ENCODE measurements at regions not wholly inside any gene's neighbourhood (a gene's known extent, or its start where the extent isn't known, plus 50 kb on each side); places are given as distances from the start of the nearest gene placed in this dataset.

DNA sequence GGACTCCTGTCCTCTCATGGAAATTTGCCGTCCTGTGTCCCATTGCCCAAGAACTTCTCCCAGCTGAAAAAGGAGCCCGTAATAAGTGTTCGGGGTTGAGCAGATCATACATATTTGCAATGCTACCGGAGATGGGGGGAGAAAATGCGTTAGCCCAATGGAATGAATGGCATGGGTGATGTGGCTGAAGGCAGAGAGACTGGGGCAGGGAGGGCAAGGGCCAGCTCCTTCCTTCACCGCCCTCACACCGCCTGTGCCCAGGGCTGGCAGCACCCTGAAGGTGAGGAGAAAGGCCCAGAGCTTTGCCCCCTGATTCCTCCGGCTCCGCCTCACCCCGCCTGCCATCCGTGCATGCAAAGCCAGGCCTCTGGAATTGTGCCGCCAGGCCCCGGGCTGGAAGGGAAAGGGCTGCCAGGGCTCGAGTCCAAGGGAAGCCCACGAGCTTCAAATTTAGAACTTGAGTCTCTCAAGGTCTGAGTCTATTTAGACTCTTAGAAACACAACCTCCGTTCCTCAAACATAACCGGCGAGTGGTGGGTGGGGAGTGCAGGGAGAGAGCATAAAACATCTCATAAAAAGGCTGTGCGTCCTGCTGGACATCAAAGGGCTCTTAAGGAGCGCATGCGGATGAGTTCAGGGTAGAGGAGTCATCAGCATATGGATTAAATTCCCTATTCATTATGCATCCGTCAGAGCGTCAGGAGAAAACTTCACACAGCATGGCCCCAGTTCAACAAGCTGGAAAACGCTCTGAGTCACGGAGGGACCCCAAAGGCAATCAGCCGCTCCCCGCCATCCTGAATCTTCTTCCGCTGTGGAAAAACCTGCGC lies 121.7 kb upstream of the GLI2 start:
- Histone ChIP-seq H3K36me3 (ENCODE audit: insufficient read depth) (no peaks in the 10 kb centered on the region), H3K9me2 (ENCODE audit: insufficient read depth) (0 out of 2 replicates have a peak, but pooled peaks cover 3% of the 10 kb centered on the region), H3K4me1 (ENCODE audit: insufficient read depth) (peaks cover 5% of the 10 kb centered on the region), H3K27me3 (ENCODE audit: insufficient read depth) (no peaks in the 10 kb centered on the region), H3K27ac (ENCODE audit: low read depth) (no peak overlapping the region), H3K4me2 (no peak overlapping the region), H4K20me1 (replicated peaks; ENCODE audit: insufficient read depth) (no peaks in the 10 kb centered on the region), H3F3A (replicated peaks; ENCODE audit: low read depth) (no peaks in the 10 kb centered on the region), H2AFZ (no peak overlapping the region), H3K4me3 (no peak overlapping the region), H3K79me2 (replicated peaks; ENCODE audit: insufficient read depth) (no peaks in the 10 kb centered on the region)
- Mint-ChIP-seq H3K27ac (no peak overlapping the region), H3K9me3 (no peaks in the 10 kb centered on the region), H3K36me3 (ENCODE audit: low read depth) (no peaks in the 10 kb centered on the region), H3K4me1 (peaks cover 44% of the 10 kb centered on the region), H3K4me3 (no peak overlapping the region), H3K27me3 (ENCODE audit: insufficient read depth, low read depth, poor library complexity) (peaks cover 36% of the 10 kb centered on the region)
- DNase-seq (ENCODE audit: low spot score) (no peak), ATAC-seq (no peak)
- TF ChIP-seq ZNF331 (CRISPR knock-in tag; IDR thresholded peaks at IDR 0.05; ENCODE audit: low read depth) (no peak), ZNF114 (CRISPR knock-in tag; IDR thresholded peaks at IDR 0.05) (no peak), EZH2phosphoT487 (IDR thresholded peaks at IDR 0.05; ENCODE audit: unreplicated experiment) (no peak), EZH2 (IDR thresholded peaks at IDR 0.05; ENCODE audit: low read depth, unreplicated experiment) (no peak), CREB1 (CRISPR knock-in tag; IDR thresholded peaks at IDR 0.05; ENCODE audit: low read depth) (no peak)
- TF ChIP-seq, protein P1, sequence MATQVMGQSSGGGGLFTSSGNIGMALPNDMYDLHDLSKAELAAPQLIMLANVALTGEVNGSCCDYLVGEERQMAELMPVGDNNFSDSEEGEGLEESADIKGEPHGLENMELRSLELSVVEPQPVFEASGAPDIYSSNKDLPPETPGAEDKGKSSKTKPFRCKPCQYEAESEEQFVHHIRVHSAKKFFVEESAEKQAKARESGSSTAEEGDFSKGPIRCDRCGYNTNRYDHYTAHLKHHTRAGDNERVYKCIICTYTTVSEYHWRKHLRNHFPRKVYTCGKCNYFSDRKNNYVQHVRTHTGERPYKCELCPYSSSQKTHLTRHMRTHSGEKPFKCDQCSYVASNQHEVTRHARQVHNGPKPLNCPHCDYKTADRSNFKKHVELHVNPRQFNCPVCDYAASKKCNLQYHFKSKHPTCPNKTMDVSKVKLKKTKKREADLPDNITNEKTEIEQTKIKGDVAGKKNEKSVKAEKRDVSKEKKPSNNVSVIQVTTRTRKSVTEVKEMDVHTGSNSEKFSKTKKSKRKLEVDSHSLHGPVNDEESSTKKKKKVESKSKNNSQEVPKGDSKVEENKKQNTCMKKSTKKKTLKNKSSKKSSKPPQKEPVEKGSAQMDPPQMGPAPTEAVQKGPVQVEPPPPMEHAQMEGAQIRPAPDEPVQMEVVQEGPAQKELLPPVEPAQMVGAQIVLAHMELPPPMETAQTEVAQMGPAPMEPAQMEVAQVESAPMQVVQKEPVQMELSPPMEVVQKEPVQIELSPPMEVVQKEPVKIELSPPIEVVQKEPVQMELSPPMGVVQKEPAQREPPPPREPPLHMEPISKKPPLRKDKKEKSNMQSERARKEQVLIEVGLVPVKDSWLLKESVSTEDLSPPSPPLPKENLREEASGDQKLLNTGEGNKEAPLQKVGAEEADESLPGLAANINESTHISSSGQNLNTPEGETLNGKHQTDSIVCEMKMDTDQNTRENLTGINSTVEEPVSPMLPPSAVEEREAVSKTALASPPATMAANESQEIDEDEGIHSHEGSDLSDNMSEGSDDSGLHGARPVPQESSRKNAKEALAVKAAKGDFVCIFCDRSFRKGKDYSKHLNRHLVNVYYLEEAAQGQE (IDR thresholded peaks at IDR 0.05; ENCODE audit: unreplicated experiment) = no peak
- TF ChIP-seq, protein P2, sequence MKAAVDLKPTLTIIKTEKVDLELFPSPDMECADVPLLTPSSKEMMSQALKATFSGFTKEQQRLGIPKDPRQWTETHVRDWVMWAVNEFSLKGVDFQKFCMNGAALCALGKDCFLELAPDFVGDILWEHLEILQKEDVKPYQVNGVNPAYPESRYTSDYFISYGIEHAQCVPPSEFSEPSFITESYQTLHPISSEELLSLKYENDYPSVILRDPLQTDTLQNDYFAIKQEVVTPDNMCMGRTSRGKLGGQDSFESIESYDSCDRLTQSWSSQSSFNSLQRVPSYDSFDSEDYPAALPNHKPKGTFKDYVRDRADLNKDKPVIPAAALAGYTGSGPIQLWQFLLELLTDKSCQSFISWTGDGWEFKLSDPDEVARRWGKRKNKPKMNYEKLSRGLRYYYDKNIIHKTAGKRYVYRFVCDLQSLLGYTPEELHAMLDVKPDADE (IDR thresholded peaks at IDR 0.05) = no peak

DNA sequence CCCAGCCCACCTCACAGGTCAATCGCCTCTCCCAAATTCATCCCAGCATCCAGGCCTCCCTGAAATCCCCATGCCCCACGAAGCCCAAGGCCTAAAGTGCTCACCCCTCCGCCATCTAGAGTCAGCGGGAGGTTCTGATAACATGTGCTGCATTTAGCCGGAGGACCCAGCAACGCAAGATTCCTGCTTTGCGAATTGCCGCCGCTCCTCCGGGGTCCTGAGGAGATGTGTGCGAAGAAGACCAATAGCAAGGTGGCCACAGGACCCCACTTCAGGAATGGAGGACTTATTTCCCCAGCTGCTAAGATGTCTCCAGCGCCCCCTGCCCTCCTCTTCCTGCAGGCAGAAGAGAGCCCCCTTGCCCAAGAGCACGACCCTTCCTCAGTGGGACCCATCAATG lies 120.8 kb upstream of the GLI2 start:
- Histone ChIP-seq H2AFZ (no peak overlapping the region), H3K4me1 (ENCODE audit: insufficient read depth) (peaks cover 5% of the 10 kb centered on the region)

More for the DNA sequence above, 120.8 kb upstream of the GLI2 start:
- H3K27ac ChIP-seq (ENCODE audit: low read depth) = no peak overlapping the region
- Mint-ChIP-seq H3K4me1 (peaks cover 36% of the 10 kb centered on the region), H3K27me3 (ENCODE audit: insufficient read depth, low read depth, poor library complexity) (peaks cover 32% of the 10 kb centered on the region), H3K36me3 (ENCODE audit: low read depth) (no peaks in the 10 kb centered on the region), H3K9me3 (no peaks in the 10 kb centered on the region), H3K4me3 (no peak overlapping the region), H3K27ac (no peak overlapping the region)
- no peaks in the 10 kb centered on the region for H4K20me1 ChIP-seq (replicated peaks; ENCODE audit: insufficient read depth)
- DNase-seq (ENCODE audit: low spot score) = no peak
- 0 out of 3 replicates have a peak, but pooled peaks have one; percentile 16 for ATAC-seq
- no peak overlapping the region for H3K4me2 ChIP-seq
- no peaks in the 10 kb centered on the region for H3F3A ChIP-seq (replicated peaks; ENCODE audit: low read depth)
- no peaks in the 10 kb centered on the region for H3K79me2 ChIP-seq (replicated peaks; ENCODE audit: insufficient read depth)
- TF ChIP-seq EZH2 (IDR thresholded peaks at IDR 0.05; ENCODE audit: low read depth, unreplicated experiment) = no peak
- TF ChIP-seq, protein P3, sequence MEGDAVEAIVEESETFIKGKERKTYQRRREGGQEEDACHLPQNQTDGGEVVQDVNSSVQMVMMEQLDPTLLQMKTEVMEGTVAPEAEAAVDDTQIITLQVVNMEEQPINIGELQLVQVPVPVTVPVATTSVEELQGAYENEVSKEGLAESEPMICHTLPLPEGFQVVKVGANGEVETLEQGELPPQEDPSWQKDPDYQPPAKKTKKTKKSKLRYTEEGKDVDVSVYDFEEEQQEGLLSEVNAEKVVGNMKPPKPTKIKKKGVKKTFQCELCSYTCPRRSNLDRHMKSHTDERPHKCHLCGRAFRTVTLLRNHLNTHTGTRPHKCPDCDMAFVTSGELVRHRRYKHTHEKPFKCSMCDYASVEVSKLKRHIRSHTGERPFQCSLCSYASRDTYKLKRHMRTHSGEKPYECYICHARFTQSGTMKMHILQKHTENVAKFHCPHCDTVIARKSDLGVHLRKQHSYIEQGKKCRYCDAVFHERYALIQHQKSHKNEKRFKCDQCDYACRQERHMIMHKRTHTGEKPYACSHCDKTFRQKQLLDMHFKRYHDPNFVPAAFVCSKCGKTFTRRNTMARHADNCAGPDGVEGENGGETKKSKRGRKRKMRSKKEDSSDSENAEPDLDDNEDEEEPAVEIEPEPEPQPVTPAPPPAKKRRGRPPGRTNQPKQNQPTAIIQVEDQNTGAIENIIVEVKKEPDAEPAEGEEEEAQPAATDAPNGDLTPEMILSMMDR (conservative IDR thresholded peaks at IDR 0.05; ENCODE audit: low read depth in 2 of 2) = peak; percentile 33 to 56
- no peaks in the 10 kb centered on the region for H3K9me2 ChIP-seq (ENCODE audit: insufficient read depth)
- H3K27me3 ChIP-seq (ENCODE audit: insufficient read depth) = no peaks in the 10 kb centered on the region
- H3K4me3 ChIP-seq = no peak overlapping the region
- no peaks in the 10 kb centered on the region for H3K36me3 ChIP-seq (ENCODE audit: insufficient read depth)
